Left kidney (tissue), 1 donor: ENCODE measurements at regions not wholly inside any gene's neighbourhood (a gene's known extent, or its start where the extent isn't known, plus 50 kb on each side); places are given as distances from the start of the nearest gene placed in this dataset.
"Not testable (repeated sequence)": the region's sequence is repeated elsewhere in the genome, so short reads cannot be mapped to it uniquely, and the experiment has no call there.

Source experiments
- DNase-seq: peaks from one replicate; pipeline ENCODE4 v3.0.0-alpha.2; 2013

DNA sequence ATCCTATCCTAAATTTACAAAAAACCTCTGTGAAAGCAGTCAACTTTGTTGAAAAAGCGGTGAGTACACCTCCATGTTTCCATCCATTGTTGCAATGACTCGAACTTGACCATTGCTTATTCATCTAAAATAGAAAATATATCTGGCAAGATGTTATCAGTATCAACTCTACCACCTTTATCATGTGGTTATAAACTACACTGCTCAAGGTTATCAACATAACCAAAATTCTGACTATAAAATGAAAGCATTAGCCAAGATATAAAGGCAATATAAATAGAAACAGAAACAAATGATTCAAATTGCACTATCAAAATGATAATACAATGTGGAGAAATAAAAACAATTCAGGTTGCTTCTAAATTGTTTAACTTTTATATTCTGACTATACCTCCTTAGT is 150.0 kb downstream of the AVL9 start:
- DNase-seq = not testable (repeated sequence)

DNA sequence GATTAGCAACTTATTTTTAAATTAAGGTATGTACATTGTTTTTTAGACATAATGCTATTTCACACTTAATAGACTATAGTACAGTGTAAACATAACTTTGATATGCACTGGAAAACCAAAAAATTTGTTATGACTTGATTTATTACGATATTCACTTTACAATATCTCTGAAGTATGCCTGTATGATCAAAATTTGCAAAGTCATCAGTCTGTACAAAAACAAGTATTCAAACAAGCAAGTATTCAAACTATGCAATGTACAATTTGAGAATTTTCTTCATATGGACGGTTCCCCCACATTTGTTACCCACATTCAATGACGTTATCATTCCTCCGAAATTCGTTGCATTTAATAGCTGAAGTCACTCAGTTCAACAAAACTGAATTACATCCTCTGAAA is 147.9 kb downstream of the AVL9 start:
- no peak for DNase-seq

- no peak for DNase-seq
Observed at GRCh38 chr7:32639122-32639521, 143.8 kb downstream of the AVL9 start.

GRCh38 chr7:32638479-32639121 is 143.3 kb downstream of the AVL9 start:
- DNase-seq = not testable (repeated sequence)
